ENCODE measurements at regions not wholly inside any gene's neighbourhood (a gene's known extent, or its start where the extent isn't known, plus 50 kb on each side); places are given as distances from the start of the nearest gene placed in this dataset.
"Not testable (repeated sequence)": the region's sequence is repeated elsewhere in the genome, so short reads cannot be mapped to it uniquely, and the experiment has no call there.

- TF ChIP-seq ZNF792 (tag by site-specific recombination; IDR thresholded peaks at IDR 0.05); SP2 (tag by site-specific recombination; IDR thresholded peaks at IDR 0.05); CTCF (tag by site-specific recombination; IDR thresholded peaks at IDR 0.05); ZNF510 (tag by site-specific recombination; IDR thresholded peaks at IDR 0.05; ENCODE audit: insufficient replicate concordance); ZNF155 (tag by site-specific recombination; IDR thresholded peaks at IDR 0.05); YY1 (tag by site-specific recombination; IDR thresholded peaks at IDR 0.05); ZFP37 (tag by site-specific recombination; IDR thresholded peaks at IDR 0.05); ZNF704 (tag by site-specific recombination; IDR thresholded peaks at IDR 0.05); ZBTB20 (tag by site-specific recombination; IDR thresholded peaks at IDR 0.05); ZNF664 (tag by site-specific recombination; IDR thresholded peaks at IDR 0.05): not testable (repeated sequence)
Observed at GRCh38 chr21:31819692-31820091, 53.1 kb upstream of the HUNK start.
